ENCODE measurements at regions not wholly inside any gene's neighbourhood (a gene's known extent, or its start where the extent isn't known, plus 50 kb on each side); places are given as distances from the start of the nearest gene placed in this dataset.
"Not testable (repeated sequence)": the region's sequence is repeated elsewhere in the genome, so short reads cannot be mapped to it uniquely, and the experiment has no call there.

GRCh38 chr7:54292171-54292925, 249.8 kb upstream of the VSTM2A start:
- TF ChIP-seq Cebpa-rat (IDR thresholded peaks at IDR 0.05), result no peak
- no peak overlapping the region for H3K4me2 ChIP-seq
- no peaks in the 10 kb centered on the region for H3K27me3 ChIP-seq
- H3K4me3 ChIP-seq, result no peak overlapping the region
- no peak overlapping the region for H3K9ac ChIP-seq
- H3K36me3 ChIP-seq, result no peaks in the 10 kb centered on the region
- H3K9me3 ChIP-seq (replicated peaks in 1 of 11), result peaks cover 6 to 9% (median 7%) of the 10 kb centered on the region in 11 experiments; a peak in 12 of 22 replicates
- H3K27ac ChIP-seq, result no peak overlapping the region
- no peaks in the 10 kb centered on the region for H3K4me1 ChIP-seq
- H4K20me1 ChIP-seq, result no peaks in the 10 kb centered on the region

GRCh38 chr7:54299426-54299825, 242.7 kb upstream of the VSTM2A start:
- Histone ChIP-seq H3K27ac (no peak overlapping the region), H3K4me2 (no peak overlapping the region), H3K36me3 (no peaks in the 10 kb centered on the region), H3K9ac (no peak overlapping the region), H3K4me1 (no peaks in the 10 kb centered on the region), H3K9me3 (replicated peaks in 1 of 11) (no peaks in the 10 kb centered on the region), H3K27me3 (no peaks in the 10 kb centered on the region), H4K20me1 (no peaks in the 10 kb centered on the region), H3K4me3 (no peak overlapping the region)
- TF ChIP-seq Cebpa-rat (IDR thresholded peaks at IDR 0.05), result no peak

GRCh38 chr7:54315955-54316354, 226.2 kb upstream of the VSTM2A start:
- not testable (repeated sequence) for H3K4me1 ChIP-seq; H3K4me3 ChIP-seq; H3K27me3 ChIP-seq; H4K20me1 ChIP-seq; H3K36me3 ChIP-seq; H3K4me2 ChIP-seq; H3K9me3 ChIP-seq (replicated peaks in 1 of 11); H3K9ac ChIP-seq; H3K27ac ChIP-seq

- no peak overlapping the region for H3K9ac ChIP-seq
- H3K4me1 ChIP-seq, result no peaks in the 10 kb centered on the region
- H3K27ac ChIP-seq, result no peak overlapping the region
- no peak for TF ChIP-seq Cebpa-rat (IDR thresholded peaks at IDR 0.05)
- no peak overlapping the region for H3K4me2 ChIP-seq
- no peak overlapping the region for H3K4me3 ChIP-seq
- peaks cover 0 to 14% (median 0%) of the 10 kb centered on the region in 11 experiments; a peak in 4 of 22 replicates for H3K9me3 ChIP-seq (replicated peaks in 1 of 11)
- no peaks in the 10 kb centered on the region for H3K36me3 ChIP-seq
- H4K20me1 ChIP-seq, result no peaks in the 10 kb centered on the region
- no peaks in the 10 kb centered on the region for H3K27me3 ChIP-seq
Observed at GRCh38 chr7:54326592-54327167, 215.5 kb upstream of the VSTM2A start.

- Histone ChIP-seq H4K20me1 (no peaks in the 10 kb centered on the region), H3K36me3 (no peaks in the 10 kb centered on the region), H3K9ac (no peak overlapping the region), H3K4me1 (no peaks in the 10 kb centered on the region), H3K4me2 (no peak overlapping the region), H3K27ac (no peak overlapping the region), H3K4me3 (no peak overlapping the region), H3K9me3 (replicated peaks in 1 of 11) (no peaks in the 10 kb centered on the region), H3K27me3 (no peaks in the 10 kb centered on the region)
- no peak for TF ChIP-seq Cebpa-rat (IDR thresholded peaks at IDR 0.05)
Observed at GRCh38 chr7:54330216-54330800, 211.9 kb upstream of the VSTM2A start.

GRCh38 chr7:54331311-54331710, 210.9 kb upstream of the VSTM2A start:
- no peaks in the 10 kb centered on the region for H3K27me3 ChIP-seq
- no peaks in the 10 kb centered on the region for H3K9me3 ChIP-seq (replicated peaks in 1 of 11)
- H3K9ac ChIP-seq, result no peak overlapping the region
- H3K36me3 ChIP-seq, result no peaks in the 10 kb centered on the region
- no peak overlapping the region for H3K27ac ChIP-seq
- H3K4me3 ChIP-seq, result no peak overlapping the region
- H4K20me1 ChIP-seq, result no peaks in the 10 kb centered on the region
- H3K4me1 ChIP-seq, result no peaks in the 10 kb centered on the region
- H3K4me2 ChIP-seq, result no peak overlapping the region
- no peak for TF ChIP-seq Cebpa-rat (IDR thresholded peaks at IDR 0.05)

- no peaks in the 10 kb centered on the region for H3K36me3 ChIP-seq
- no peaks in the 10 kb centered on the region for H3K27me3 ChIP-seq
- no peaks in the 10 kb centered on the region for H3K9me3 ChIP-seq (replicated peaks in 1 of 11)
- H3K27ac ChIP-seq, result no peak overlapping the region
- no peak overlapping the region for H3K4me2 ChIP-seq
- no peaks in the 10 kb centered on the region for H3K4me1 ChIP-seq
- no peak overlapping the region for H3K9ac ChIP-seq
- no peak for TF ChIP-seq Cebpa-rat (IDR thresholded peaks at IDR 0.05)
- no peak overlapping the region for H3K4me3 ChIP-seq
- no peaks in the 10 kb centered on the region for H4K20me1 ChIP-seq
Observed at GRCh38 chr7:54332301-54332700, 209.9 kb upstream of the VSTM2A start.

GRCh38 chr7:54333952-54334351, 208.2 kb upstream of the VSTM2A start:
- no peak overlapping the region for H3K27ac ChIP-seq
- H3K4me2 ChIP-seq, result no peak overlapping the region
- H3K36me3 ChIP-seq, result no peaks in the 10 kb centered on the region
- no peaks in the 10 kb centered on the region for H3K27me3 ChIP-seq
- H3K4me1 ChIP-seq, result no peaks in the 10 kb centered on the region
- H3K9ac ChIP-seq, result no peak overlapping the region
- no peak for TF ChIP-seq Cebpa-rat (IDR thresholded peaks at IDR 0.05)
- H3K9me3 ChIP-seq (replicated peaks in 1 of 11), result no peaks in the 10 kb centered on the region
- no peak overlapping the region for H3K4me3 ChIP-seq
- no peaks in the 10 kb centered on the region for H4K20me1 ChIP-seq

GRCh38 chr7:54336800-54337199, 205.4 kb upstream of the VSTM2A start:
- no peak for TF ChIP-seq Cebpa-rat (IDR thresholded peaks at IDR 0.05)

GRCh38 chr7:54337466-54337865, 204.7 kb upstream of the VSTM2A start:
- H3K4me2 ChIP-seq, result no peak overlapping the region
- no peaks in the 10 kb centered on the region for H3K27me3 ChIP-seq
- no peak overlapping the region for H3K27ac ChIP-seq
- no peaks in the 10 kb centered on the region for H3K4me1 ChIP-seq
- no peak for TF ChIP-seq Cebpa-rat (IDR thresholded peaks at IDR 0.05)
- H3K9ac ChIP-seq, result no peak overlapping the region
- no peaks in the 10 kb centered on the region for H4K20me1 ChIP-seq
- H3K4me3 ChIP-seq, result no peak overlapping the region
- H3K36me3 ChIP-seq, result no peaks in the 10 kb centered on the region
- no peaks in the 10 kb centered on the region for H3K9me3 ChIP-seq (replicated peaks in 1 of 11)

More at GRCh38 chr7:54336800-54337199, 205.4 kb upstream of the VSTM2A start:
- Histone ChIP-seq H3K27me3 (no peaks in the 10 kb centered on the region), H4K20me1 (no peaks in the 10 kb centered on the region), H3K36me3 (no peaks in the 10 kb centered on the region), H3K9me3 (replicated peaks in 1 of 11) (no peaks in the 10 kb centered on the region), H3K4me1 (no peaks in the 10 kb centered on the region), H3K9ac (no peak overlapping the region), H3K4me3 (no peak overlapping the region), H3K4me2 (no peak overlapping the region), H3K27ac (no peak overlapping the region)

Measured in BLaER1 treated with 17β-estradiol and CSF1 and Interleukin-3, amounts not matched to agents 10 nM and 100 nM (cell line).